HFFc6 (cell line): ENCODE measurements at regions not wholly inside any gene's neighbourhood (a gene's known extent, or its start where the extent isn't known, plus 50 kb on each side); places are given as distances from the start of the nearest gene placed in this dataset.
"Not testable (repeated sequence)": the region's sequence is repeated elsewhere in the genome, so short reads cannot be mapped to it uniquely, and the experiment has no call there.

Experiments used
- DNase-seq: peaks from one replicate; pipeline ENCODE4 v3.0.0-alpha.2; 2018
- H3K27ac Mint-ChIP-seq: 2 replicates; pipeline ENCODE4 v1.8.0; 2020; ENCODE audit warnings: mild to moderate bottlenecking, mixed read lengths
- H3K27me3 Mint-ChIP-seq: 2 replicates; pipeline ENCODE4 v1.8.0; 2021; ENCODE audit warnings: mild to moderate bottlenecking, moderate library complexity, mixed read lengths; ENCODE audit not compliant: insufficient read depth
- H3K36me3 Mint-ChIP-seq: 2 replicates; pipeline ENCODE4 v1.8.0; 2021; ENCODE audit warnings: low read depth, mixed read lengths
- H3K4me1 Mint-ChIP-seq: 2 replicates; pipeline ENCODE4 v1.8.0; 2020; ENCODE audit warnings: low read depth, mixed read lengths
- H3K4me3 Mint-ChIP-seq: 2 replicates; pipeline ENCODE4 v1.8.0; 2020; ENCODE audit warnings: mild to moderate bottlenecking, moderate library complexity, mixed read lengths
- H3K9me3 Mint-ChIP-seq: 2 replicates; pipeline ENCODE4 v1.8.0; 2020; ENCODE audit warnings: mild to moderate bottlenecking, mixed read lengths
- CTCF ChIP-seq: fragments of 200-600 bp; sonication (generic); IDR thresholded peaks from 2 replicates; pipeline ENCODE4 v1.5.0; 2021; ENCODE audit warnings: antibody characterized with exemption, mild to moderate bottlenecking

GRCh38 chr13:81230386-81230785 lies 889.5 kb upstream of the SPRY2 start:
- Mint-ChIP-seq H3K36me3 (no peaks in the 10 kb centered on the region), H3K9me3 (peaks cover 34% of the 10 kb centered on the region), H3K4me1 (no peaks in the 10 kb centered on the region), H3K27ac (no peak overlapping the region), H3K27me3 (peaks cover 2% of the 10 kb centered on the region; the same call in 1 of the 2 replicates), H3K4me3 (no peak overlapping the region)
- TF ChIP-seq CTCF: no peak
- no peak for DNase-seq

GRCh38 chr13:81226830-81227229 lies 885.9 kb upstream of the SPRY2 start:
- H3K9me3 Mint-ChIP-seq: peaks cover 29% of the 10 kb centered on the region
- not testable (repeated sequence) for H3K27ac Mint-ChIP-seq, DNase-seq, H3K27me3 Mint-ChIP-seq, H3K36me3 Mint-ChIP-seq, H3K4me1 Mint-ChIP-seq, H3K4me3 Mint-ChIP-seq

- no peaks in the 10 kb centered on the region for H3K36me3 Mint-ChIP-seq
- H3K27ac Mint-ChIP-seq: no peak overlapping the region
- H3K9me3 Mint-ChIP-seq: peaks cover 16% of the 10 kb centered on the region
- no peaks in the 10 kb centered on the region for H3K27me3 Mint-ChIP-seq
- no peak overlapping the region for H3K4me3 Mint-ChIP-seq
- H3K4me1 Mint-ChIP-seq: no peaks in the 10 kb centered on the region
- no peak for TF ChIP-seq CTCF
- no peak for DNase-seq
These were observed 883.4 kb upstream of the SPRY2 start for GRCh38 chr13:81224209-81224833.

- TF ChIP-seq CTCF: no peak
- Mint-ChIP-seq H3K27me3 (no peaks in the 10 kb centered on the region), H3K9me3 (peaks cover 16% of the 10 kb centered on the region), H3K4me1 (no peaks in the 10 kb centered on the region), H3K4me3 (no peak overlapping the region), H3K27ac (no peak overlapping the region), H3K36me3 (no peaks in the 10 kb centered on the region)
- DNase-seq: no peak
These were observed 882.9 kb upstream of the SPRY2 start for GRCh38 chr13:81223778-81224177.

- H3K9me3 Mint-ChIP-seq: peaks cover 6% of the 10 kb centered on the region; the same call in 1 of the 2 replicates
- H3K27ac Mint-ChIP-seq: no peak overlapping the region
- no peak for TF ChIP-seq CTCF
- no peaks in the 10 kb centered on the region for H3K27me3 Mint-ChIP-seq
- H3K4me3 Mint-ChIP-seq: no peak overlapping the region
- H3K36me3 Mint-ChIP-seq: no peaks in the 10 kb centered on the region
- no peak for DNase-seq
- no peaks in the 10 kb centered on the region for H3K4me1 Mint-ChIP-seq
These were observed 870.8 kb upstream of the SPRY2 start for GRCh38 chr13:81211713-81212112.

- Mint-ChIP-seq H3K4me1 (no peaks in the 10 kb centered on the region), H3K27ac (no peak overlapping the region), H3K9me3 (peaks cover 6% of the 10 kb centered on the region; the same call in 1 of the 2 replicates), H3K4me3 (no peak overlapping the region), H3K27me3 (no peaks in the 10 kb centered on the region), H3K36me3 (no peaks in the 10 kb centered on the region)
- DNase-seq: no peak
- no peak for TF ChIP-seq CTCF
These were observed 866.7 kb upstream of the SPRY2 start for GRCh38 chr13:81207636-81208035.
